Omental fat pad (tissue), 3 donors: ENCODE measurements at regions not wholly inside any gene's neighbourhood (a gene's known extent, or its start where the extent isn't known, plus 50 kb on each side); places are given as distances from the start of the nearest gene placed in this dataset.

ENCODE experiments used
- ATAC-seq: fragments of 150-250 bp; one replicate; pipeline ENCODE4 v1.9.1; 2016; ENCODE audit warnings: mild to moderate bottlenecking, moderate library complexity; ENCODE audit not compliant: low FRiP score
- DNase-seq: peaks from one replicate; pipeline ENCODE4 v3.0.0-alpha.2; 2019; ENCODE audit warnings: low spot score
- CTCF ChIP-seq, 3 donors: fragments of 450-650 bp; IDR thresholded peaks; one replicate each; pipeline ENCODE4 v1.5.1; 2016 to 2017; ENCODE audit warnings: antibody characterized with exemption in 3 of 3, mild to moderate bottlenecking in 3 of 3, moderate library complexity in 2 of 3

DNA sequence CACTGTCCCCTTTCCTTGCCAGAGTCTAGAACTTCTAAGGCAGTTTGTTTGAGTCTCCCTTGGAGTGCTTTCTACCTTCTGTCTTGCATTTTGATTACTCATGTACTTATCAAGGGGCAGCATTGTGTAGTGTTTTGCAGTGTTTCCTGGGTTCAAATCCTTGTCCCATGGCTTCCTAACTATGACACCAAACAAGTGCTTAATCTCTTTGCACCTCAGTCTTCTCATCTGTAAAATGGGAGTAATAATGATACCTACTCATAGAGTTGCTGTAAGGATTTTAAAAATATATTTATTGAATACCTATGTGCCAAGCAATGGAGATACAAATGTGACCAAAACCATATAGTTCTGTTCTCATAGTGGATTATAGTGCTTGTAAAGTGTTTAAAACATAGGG lies 105.5 kb upstream of the PKDCC start:
- no peak for ATAC-seq
- no peak for TF ChIP-seq CTCF (IDR thresholded peaks at IDR 0.05)

GRCh38 chr2:41943159-41943558 lies 104.7 kb upstream of the PKDCC start:
- no peak for ATAC-seq
- DNase-seq, result no peak
- TF ChIP-seq CTCF (IDR thresholded peaks at IDR 0.05), result no peak

More for the DNA sequence above, 105.5 kb upstream of the PKDCC start:
- no peak for DNase-seq

- ATAC-seq, result no peak
- DNase-seq, result no peak
- TF ChIP-seq CTCF (IDR thresholded peaks at IDR 0.05), result no peak
Observed at GRCh38 chr2:41944220-41944880, 103.5 kb upstream of the PKDCC start.

GRCh38 chr2:41947701-41948396 lies 100.0 kb upstream of the PKDCC start:
- ATAC-seq (no peak), DNase-seq (no peak)
- no peak for TF ChIP-seq CTCF (IDR thresholded peaks at IDR 0.05)

GRCh38 chr2:41948397-41948763 lies 99.4 kb upstream of the PKDCC start:
- no peak for ATAC-seq
- TF ChIP-seq CTCF (IDR thresholded peaks at IDR 0.05), result no peak
- no peak for DNase-seq

DNA sequence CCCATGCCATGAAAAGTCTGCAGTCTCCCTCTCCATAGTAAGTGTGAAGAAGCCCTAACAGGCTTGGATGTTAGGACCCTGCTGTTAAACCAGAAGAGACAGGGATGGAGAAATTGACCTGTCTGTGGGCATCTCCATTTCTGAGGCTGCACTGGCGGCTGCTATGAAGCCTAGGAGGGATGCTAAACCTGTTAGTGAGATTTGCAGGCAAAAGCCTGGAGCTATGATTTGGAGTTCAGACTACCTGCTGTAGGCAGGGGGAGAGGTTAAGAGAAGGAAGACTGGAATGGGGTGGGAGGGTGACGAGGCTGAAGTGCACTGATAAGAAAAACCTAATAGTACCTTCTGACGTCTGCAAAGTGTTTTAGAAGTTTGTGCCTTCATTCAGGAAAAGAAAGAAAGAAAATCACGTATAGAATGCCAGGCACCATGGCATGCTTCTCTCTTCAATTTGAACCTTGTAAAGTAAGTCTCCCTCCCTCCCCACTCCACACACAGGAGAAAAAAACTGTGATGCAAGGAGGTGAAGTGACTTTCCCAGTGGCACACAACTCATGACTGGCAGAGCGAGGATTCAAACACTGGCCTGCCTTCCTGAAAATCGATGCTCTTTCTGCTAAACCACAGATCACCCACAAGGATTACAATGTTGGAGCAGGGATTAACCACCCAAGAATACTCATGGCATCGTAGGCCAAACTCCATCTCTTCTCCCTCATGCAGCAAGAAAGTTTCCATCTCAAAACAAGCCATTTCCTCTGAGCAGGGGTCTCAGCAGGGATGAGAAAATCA lies 98.5 kb upstream of the PKDCC start:
- TF ChIP-seq CTCF (IDR thresholded peaks at IDR 0.05), result no peak
- ATAC-seq (no peak), DNase-seq (no peak)
